GM21737 (cell line): ENCODE measurements at regions not wholly inside any gene's neighbourhood (a gene's known extent, or its start where the extent isn't known, plus 50 kb on each side); places are given as distances from the start of the nearest gene placed in this dataset.

Experiments used
- ATAC-seq: cut with Tn5 transposase; IDR thresholded peaks from one replicate; pipeline ENCODE4 v1.9.1; 2021; ENCODE audit warnings: mild to moderate bottlenecking, moderate library complexity; ENCODE audit not compliant: unreplicated experiment

GRCh38 chr2:16051841-16052564 is 111.7 kb downstream of the MYCN start:
- ATAC-seq, result no peak

GRCh38 chr2:16050908-16051489 is 110.6 kb downstream of the MYCN start:
- ATAC-seq, result no peak

- ATAC-seq, result no peak
Measured at GRCh38 chr2:16050261-16050907, 110.0 kb downstream of the MYCN start.

- no peak for ATAC-seq
Measured at GRCh38 chr2:16049406-16049805, 109.1 kb downstream of the MYCN start.

GRCh38 chr2:16048466-16048865 is 108.1 kb downstream of the MYCN start:
- ATAC-seq, result no peak

- ATAC-seq, result no peak
Measured at GRCh38 chr2:16047701-16048100, 107.4 kb downstream of the MYCN start.

GRCh38 chr2:16046649-16047048 is 106.3 kb downstream of the MYCN start:
- ATAC-seq, result no peak

GRCh38 chr2:16045653-16046352 is 105.5 kb downstream of the MYCN start:
- ATAC-seq, result no peak

- no peak for ATAC-seq
Measured at GRCh38 chr2:16044946-16045456, 104.7 kb downstream of the MYCN start.

- ATAC-seq, result no peak
Measured at GRCh38 chr2:16043627-16044026, 103.3 kb downstream of the MYCN start.

GRCh38 chr2:16043192-16043591 is 102.8 kb downstream of the MYCN start:
- no peak for ATAC-seq

GRCh38 chr2:16042201-16042700 is 101.9 kb downstream of the MYCN start:
- ATAC-seq, result no peak

- ATAC-seq, result no peak
Measured at GRCh38 chr2:16040271-16041010, 100.1 kb downstream of the MYCN start.

GRCh38 chr2:16039823-16040222 is 99.5 kb downstream of the MYCN start:
- no peak for ATAC-seq

GRCh38 chr2:16039055-16039454 is 98.7 kb downstream of the MYCN start:
- no peak for ATAC-seq

- no peak for ATAC-seq
Measured at GRCh38 chr2:16038621-16039020, 98.3 kb downstream of the MYCN start.

GRCh38 chr2:16037808-16038457 is 97.6 kb downstream of the MYCN start:
- no peak for ATAC-seq

GRCh38 chr2:16036951-16037350 is 96.6 kb downstream of the MYCN start:
- ATAC-seq, result no peak

- ATAC-seq, result no peak
Measured at GRCh38 chr2:16035747-16036745, 95.7 kb downstream of the MYCN start.
